ENCODE measurements at regions not wholly inside any gene's neighbourhood (a gene's known extent, or its start where the extent isn't known, plus 50 kb on each side); places are given as distances from the start of the nearest gene placed in this dataset.

DNA sequence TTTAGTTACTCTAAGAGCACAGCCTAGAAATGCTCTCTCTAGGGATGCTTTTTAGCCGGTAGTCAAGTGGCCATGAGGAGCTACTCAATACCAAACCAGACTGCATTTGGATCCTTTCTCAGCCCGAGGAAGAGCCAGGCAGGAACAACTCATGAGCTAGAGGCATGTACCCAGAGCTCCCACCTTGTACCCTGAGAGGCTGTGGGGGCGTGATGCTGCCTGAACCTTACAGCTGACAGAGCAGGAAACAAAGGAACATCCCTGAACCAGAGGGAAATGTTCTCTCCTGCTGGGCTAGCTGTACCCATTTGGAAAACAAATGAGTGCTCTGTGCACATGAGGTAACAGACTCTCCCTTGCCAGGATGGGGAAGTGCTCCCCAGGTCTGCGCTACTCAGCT lies 131.6 kb downstream of the OSR1 start:
- FAIRE-seq (no peak), DNase-seq (ENCODE audit: low read depth, low spot score) (no peak)
- dilution Hi-C loops (cut with MboI; ENCODE audit: extremely low pct_ligation_motif_present, low sequenced_read_pairs): no loop called here

DNA sequence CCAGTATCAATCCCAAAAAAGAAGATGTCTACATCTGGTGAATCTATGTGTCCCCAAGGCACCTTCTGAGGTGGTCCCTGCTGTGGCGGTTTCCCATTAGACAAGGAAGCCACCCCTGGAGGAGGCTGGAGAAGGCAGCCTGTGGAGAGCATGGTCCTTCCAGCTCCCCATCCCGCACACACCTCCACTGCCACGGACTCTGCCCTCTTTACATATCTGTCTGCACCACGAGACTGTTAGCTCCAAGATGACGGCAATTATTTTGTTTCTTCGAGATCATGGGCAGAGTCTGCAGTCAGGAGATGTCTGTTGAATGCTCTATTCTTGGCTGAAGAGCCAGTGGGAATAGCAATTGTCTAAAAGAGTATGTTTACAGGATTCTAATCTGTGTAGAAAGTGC lies 132.0 kb downstream of the OSR1 start:
- DNase-seq (ENCODE audit: low read depth, low spot score) (no peak), FAIRE-seq (no peak)
- TF ChIP-seq EZH2 (IDR thresholded peaks at IDR 0.05; ENCODE audit: low read length) (no peak), CTCF (optimal IDR thresholded peaks at IDR 0.05 in 1 of 3, IDR thresholded peaks at IDR 0.05 in 1 of 3, conservative IDR thresholded peaks at IDR 0.05 in 1 of 3; ENCODE audit: extremely low read depth in 1 of 3, insufficient read depth in 2 of 3, low read length in 3 of 3) (no peak)
- no peak overlapping the region for H2AFZ ChIP-seq (ENCODE audit: control insufficient read depth, low read length)
- H3K4me3 ChIP-seq (ENCODE audit: control insufficient read depth in 2 of 3, extremely low read depth in 1 of 3, insufficient read depth in 2 of 3, low read depth in 1 of 3, low read length in 3 of 3): no peak overlapping the region
- H3K27me3 ChIP-seq (ENCODE audit: control insufficient read depth, extremely low read depth, insufficient read depth, low read length): no peaks in the 10 kb centered on the region
- dilution Hi-C loops (cut with MboI; ENCODE audit: extremely low pct_ligation_motif_present, low sequenced_read_pairs): no loop called here
- no peak overlapping the region for H3K4me2 ChIP-seq (ENCODE audit: control insufficient read depth, extremely low read depth, insufficient read depth, low read depth, low read length)
- no peaks in the 10 kb centered on the region for H3K79me2 ChIP-seq (ENCODE audit: control insufficient read depth, insufficient read depth, low read length)
- H3K36me3 ChIP-seq (ENCODE audit: control insufficient read depth in 2 of 2, extremely low read depth in 1 of 2, insufficient read depth in 2 of 2, low read length in 2 of 2): no peaks in the 10 kb centered on the region
- no peaks in the 10 kb centered on the region for H3K9me1 ChIP-seq (ENCODE audit: control insufficient read depth, extremely low read depth, insufficient read depth, low read length)
- H3K4me1 ChIP-seq (ENCODE audit: control insufficient read depth, extremely low read depth, insufficient read depth, low read length): peaks cover 24% of the 10 kb centered on the region
- no peaks in the 10 kb centered on the region for H4K20me1 ChIP-seq (ENCODE audit: control insufficient read depth, extremely low read depth, insufficient read depth, low read length)
- no peaks in the 10 kb centered on the region for H3K9me3 ChIP-seq (ENCODE audit: control insufficient read depth, low read depth, low read length)
- no peak overlapping the region for H3K9ac ChIP-seq (ENCODE audit: control insufficient read depth, extremely low read depth, insufficient read depth, low read length)
- H3K27ac ChIP-seq (ENCODE audit: control insufficient read depth, insufficient read depth, low read length): no peak overlapping the region

More for the DNA sequence above, 131.6 kb downstream of the OSR1 start:
- Histone ChIP-seq H3K79me2 (ENCODE audit: control insufficient read depth, insufficient read depth, low read length) (no peaks in the 10 kb centered on the region), H3K4me3 (ENCODE audit: control insufficient read depth in 2 of 3, extremely low read depth in 1 of 3, insufficient read depth in 2 of 3, low read depth in 1 of 3, low read length in 3 of 3) (no peak overlapping the region), H3K36me3 (ENCODE audit: control insufficient read depth in 2 of 2, extremely low read depth in 1 of 2, insufficient read depth in 2 of 2, low read length in 2 of 2) (no peaks in the 10 kb centered on the region), H4K20me1 (ENCODE audit: control insufficient read depth, extremely low read depth, insufficient read depth, low read length) (no peaks in the 10 kb centered on the region), H2AFZ (ENCODE audit: control insufficient read depth, low read length) (no peak overlapping the region), H3K27me3 (ENCODE audit: control insufficient read depth, extremely low read depth, insufficient read depth, low read length) (no peaks in the 10 kb centered on the region), H3K9ac (ENCODE audit: control insufficient read depth, extremely low read depth, insufficient read depth, low read length) (no peak overlapping the region), H3K9me3 (ENCODE audit: control insufficient read depth, low read depth, low read length) (no peaks in the 10 kb centered on the region), H3K27ac (ENCODE audit: control insufficient read depth, insufficient read depth, low read length) (no peak overlapping the region), H3K4me1 (ENCODE audit: control insufficient read depth, extremely low read depth, insufficient read depth, low read length) (peaks cover 24% of the 10 kb centered on the region), H3K9me1 (ENCODE audit: control insufficient read depth, extremely low read depth, insufficient read depth, low read length) (no peaks in the 10 kb centered on the region), H3K4me2 (ENCODE audit: control insufficient read depth, extremely low read depth, insufficient read depth, low read depth, low read length) (no peak overlapping the region)
- TF ChIP-seq EZH2 (IDR thresholded peaks at IDR 0.05; ENCODE audit: low read length): no peak
- TF ChIP-seq CTCF (optimal IDR thresholded peaks at IDR 0.05 in 1 of 3, IDR thresholded peaks at IDR 0.05 in 1 of 3, conservative IDR thresholded peaks at IDR 0.05 in 1 of 3; ENCODE audit: extremely low read depth in 1 of 3, insufficient read depth in 2 of 3, low read length in 3 of 3): no peak

Data from keratinocyte (primary cell).